ENCODE measurements at regions not wholly inside any gene's neighbourhood (a gene's known extent, or its start where the extent isn't known, plus 50 kb on each side); places are given as distances from the start of the nearest gene placed in this dataset.

- Mint-ChIP-seq H3K27me3 (ENCODE audit: insufficient read depth) (peaks cover 6% of the 10 kb centered on the region), H3K36me3 (ENCODE audit: low read depth) (no peaks in the 10 kb centered on the region)
- TF ChIP-seq CTCF (conservative IDR thresholded peaks at IDR 0.05): no peak
These were observed 82.9 kb upstream of the FOXF1 start for GRCh38 chr16:86427433-86427851.

GRCh38 chr16:86428729-86429517, 81.4 kb upstream of the FOXF1 start:
- Histone ChIP-seq H3K4me1 (ENCODE audit: control insufficient read depth, insufficient read depth, low read length) (no peaks in the 10 kb centered on the region), H3K27me3 (ENCODE audit: control insufficient read depth, insufficient read depth, low read length, poor library complexity, severe bottlenecking) (no peaks in the 10 kb centered on the region), H3K4me3 (ENCODE audit: low read length) (no peak overlapping the region), H3K9ac (ENCODE audit: extremely low read depth, low read length, poor library complexity, severe bottlenecking) (no peak overlapping the region), H3K27ac (ENCODE audit: low read depth, low read length) (no peak overlapping the region), H3K36me3 (ENCODE audit: control insufficient read depth, insufficient read depth, low read length) (no peaks in the 10 kb centered on the region), H3K9me3 (ENCODE audit: control insufficient read depth, low read length) (no peaks in the 10 kb centered on the region)
- no peak overlapping the region for H3K27ac Mint-ChIP-seq
- no peak for DNase-seq
- peaks cover 6% of the 10 kb centered on the region for H3K27me3 Mint-ChIP-seq (ENCODE audit: insufficient read depth)
- no peaks in the 10 kb centered on the region for H3K9me3 Mint-ChIP-seq
- no peaks in the 10 kb centered on the region for H3K36me3 Mint-ChIP-seq (ENCODE audit: low read depth)
- 94 to 95% methylated on average over 11 to 12 of the region's 12 CpGs for WGBS, 2 experiments (ENCODE audit: insufficient coverage in 1 of 2, insufficient read length in 1 of 2)
- H3K4me1 Mint-ChIP-seq: peaks cover 2% of the 10 kb centered on the region
- H3K4me3 Mint-ChIP-seq: no peak overlapping the region
- TF ChIP-seq CTCF (conservative IDR thresholded peaks at IDR 0.05): no peak

More at GRCh38 chr16:86427433-86427851, 82.9 kb upstream of the FOXF1 start:
- H3K36me3 ChIP-seq (ENCODE audit: control insufficient read depth, insufficient read depth, low read length): no peaks in the 10 kb centered on the region
- H3K4me3 Mint-ChIP-seq: no peak overlapping the region
- no peaks in the 10 kb centered on the region for H3K9me3 Mint-ChIP-seq
- no peak overlapping the region for H3K27ac Mint-ChIP-seq
- no peak overlapping the region for H3K27ac ChIP-seq (ENCODE audit: low read depth, low read length)
- no peak for DNase-seq
- no peak overlapping the region for H3K4me3 ChIP-seq (ENCODE audit: low read length)
- H3K4me1 Mint-ChIP-seq: peaks cover 9% of the 10 kb centered on the region
- peaks cover 5% of the 10 kb centered on the region for H3K4me1 ChIP-seq (ENCODE audit: control insufficient read depth, insufficient read depth, low read length)
- no peaks in the 10 kb centered on the region for H3K9me3 ChIP-seq (ENCODE audit: control insufficient read depth, low read length)
- no peaks in the 10 kb centered on the region for H3K27me3 ChIP-seq (ENCODE audit: control insufficient read depth, insufficient read depth, low read length, poor library complexity, severe bottlenecking)
- 89 to 98% methylated on average over 7 to 8 of the region's 8 CpGs for WGBS, 2 experiments (ENCODE audit: insufficient coverage in 1 of 2, insufficient read length in 1 of 2)
- H3K9ac ChIP-seq (ENCODE audit: extremely low read depth, low read length, poor library complexity, severe bottlenecking): no peak overlapping the region

- no peak for TF ChIP-seq CTCF (conservative IDR thresholded peaks at IDR 0.05)
- Histone ChIP-seq H3K4me1 (ENCODE audit: control insufficient read depth, insufficient read depth, low read length) (no peaks in the 10 kb centered on the region), H3K9me3 (ENCODE audit: control insufficient read depth, low read length) (no peaks in the 10 kb centered on the region), H3K9ac (ENCODE audit: extremely low read depth, low read length, poor library complexity, severe bottlenecking) (no peak overlapping the region), H3K36me3 (ENCODE audit: control insufficient read depth, insufficient read depth, low read length) (no peaks in the 10 kb centered on the region), H3K4me3 (ENCODE audit: low read length) (no peak overlapping the region), H3K27ac (ENCODE audit: low read depth, low read length) (no peak overlapping the region), H3K27me3 (ENCODE audit: control insufficient read depth, insufficient read depth, low read length, poor library complexity, severe bottlenecking) (peaks cover 1% of the 10 kb centered on the region)
- Mint-ChIP-seq H3K9me3 (no peaks in the 10 kb centered on the region), H3K4me1 (no peaks in the 10 kb centered on the region), H3K36me3 (ENCODE audit: low read depth) (no peaks in the 10 kb centered on the region), H3K4me3 (no peak overlapping the region), H3K27me3 (ENCODE audit: insufficient read depth) (peaks cover 6% of the 10 kb centered on the region), H3K27ac (no peak overlapping the region)
- DNase-seq: no peak
- 94 to 97% methylated on average over 12 to 13 of the region's 13 CpGs for WGBS, 2 experiments (ENCODE audit: insufficient coverage in 1 of 2, insufficient read length in 1 of 2)
These were observed 80.7 kb upstream of the FOXF1 start for GRCh38 chr16:86429663-86430062.

Measured in endodermal cell (in vitro differentiated cells).